ENCODE measurements at regions not wholly inside any gene's neighbourhood (a gene's known extent, or its start where the extent isn't known, plus 50 kb on each side); places are given as distances from the start of the nearest gene placed in this dataset.

DNA sequence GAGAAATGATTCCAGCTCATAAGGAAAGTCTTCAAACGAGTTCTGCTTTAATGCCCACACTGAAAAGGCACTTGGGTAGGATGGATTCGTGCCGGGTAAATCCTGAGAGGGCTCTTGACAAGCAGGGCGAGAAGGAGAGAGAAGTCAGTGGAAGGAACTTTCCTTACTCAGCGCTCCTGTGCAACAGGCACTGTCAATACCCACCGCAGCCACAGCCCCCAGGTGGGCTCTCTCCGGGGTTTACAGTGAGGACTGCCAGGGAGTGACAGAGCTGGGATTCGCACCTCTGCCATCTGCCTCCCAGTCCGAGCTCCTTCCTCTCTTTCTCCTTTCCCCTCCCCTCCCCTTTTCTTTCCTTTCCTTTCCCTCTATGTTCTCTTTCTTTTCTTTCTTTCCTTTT lies 118.7 kb downstream of the BEGAIN start:
- ChIA-PET POLR2A (no interaction called here), CTCF (interaction anchor here (1.3 kb wide), 1 partner anchor 83 kb away, joined by 3 read pairs; no protein-coding TSS in a partner anchor)
- TF ChIP-seq NFRKB (IDR thresholded peaks at IDR 0.05) (no peak), HDGF (IDR thresholded peaks at IDR 0.05; ENCODE audit: borderline replicate concordance) (no peak), ELF4 (IDR thresholded peaks at IDR 0.05) (no peak), SUZ12 (IDR thresholded peaks at IDR 0.05) (no peak), ARNT (IDR thresholded peaks at IDR 0.05) (no peak), ZNF384 (IDR thresholded peaks at IDR 0.05) (no peak), SP1 (IDR thresholded peaks at IDR 0.05) (no peak), FOXM1 (IDR thresholded peaks at IDR 0.05; ENCODE audit: borderline replicate concordance) (no peak), BHLHE40 (IDR thresholded peaks at IDR 0.05; ENCODE audit: borderline replicate concordance) (no peak), L3MBTL2 (conservative IDR thresholded peaks at IDR 0.05) (no peak), LEF1 (IDR thresholded peaks at IDR 0.05; ENCODE audit: borderline replicate concordance) (no peak), FOXK2 (IDR thresholded peaks at IDR 0.05) (no peak), TARDBP (IDR thresholded peaks at IDR 0.05) (no peak), CTBP1 (IDR thresholded peaks at IDR 0.05; ENCODE audit: borderline replicate concordance) (no peak), FOXA1 (IDR thresholded peaks at IDR 0.05) (no peak)
- TF ChIP-seq, protein P1, sequence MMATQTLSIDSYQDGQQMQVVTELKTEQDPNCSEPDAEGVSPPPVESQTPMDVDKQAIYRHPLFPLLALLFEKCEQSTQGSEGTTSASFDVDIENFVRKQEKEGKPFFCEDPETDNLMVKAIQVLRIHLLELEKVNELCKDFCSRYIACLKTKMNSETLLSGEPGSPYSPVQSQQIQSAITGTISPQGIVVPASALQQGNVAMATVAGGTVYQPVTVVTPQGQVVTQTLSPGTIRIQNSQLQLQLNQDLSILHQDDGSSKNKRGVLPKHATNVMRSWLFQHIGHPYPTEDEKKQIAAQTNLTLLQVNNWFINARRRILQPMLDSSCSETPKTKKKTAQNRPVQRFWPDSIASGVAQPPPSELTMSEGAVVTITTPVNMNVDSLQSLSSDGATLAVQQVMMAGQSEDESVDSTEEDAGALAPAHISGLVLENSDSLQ (IDR thresholded peaks at IDR 0.05): no peak
- DNase-seq (ENCODE audit: extremely low spot score): no peak

DNA sequence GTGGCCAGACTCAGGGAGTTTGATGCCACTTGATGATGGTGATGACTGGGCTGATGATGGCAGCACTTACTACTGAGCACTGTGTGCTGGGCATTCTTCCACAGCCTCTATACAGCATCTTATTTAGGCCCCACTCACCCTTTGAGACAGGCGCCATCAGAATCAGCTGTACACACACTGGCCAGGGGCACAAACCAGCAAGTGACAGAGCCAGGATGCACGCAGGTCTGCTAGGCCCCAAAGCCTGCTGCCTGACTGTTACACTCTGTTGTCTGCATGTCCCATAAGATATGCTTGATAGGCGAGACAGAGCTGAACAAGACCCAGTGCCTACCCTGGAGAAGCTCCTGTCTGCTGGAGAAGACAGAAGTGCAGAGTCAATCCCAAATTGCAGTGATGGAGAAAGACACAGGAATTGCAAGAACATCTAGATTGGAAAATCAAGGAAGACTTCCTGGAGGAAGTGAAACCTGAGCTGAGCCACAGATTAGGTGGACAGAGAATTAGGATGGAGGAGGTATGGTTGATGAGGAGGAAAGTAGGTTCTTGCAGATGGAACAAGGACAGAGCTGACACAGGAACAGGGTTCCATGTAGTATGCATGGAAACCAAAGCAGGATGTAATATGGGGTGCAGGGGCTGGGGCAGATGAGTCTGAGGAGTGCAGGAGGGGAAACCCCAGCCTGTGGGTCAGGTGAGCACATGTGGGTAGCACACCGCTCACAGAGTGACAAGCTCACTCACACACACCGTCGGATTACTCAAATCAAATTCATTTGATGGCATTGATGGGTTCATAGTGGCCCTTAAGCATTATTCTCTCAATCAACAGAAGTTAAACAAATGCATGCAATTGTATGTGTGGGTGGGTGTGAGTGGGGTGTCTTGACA lies 117.3 kb downstream of the BEGAIN start:
- TF ChIP-seq L3MBTL2 (conservative IDR thresholded peaks at IDR 0.05): no peak
- no peak for TF ChIP-seq SUZ12 (IDR thresholded peaks at IDR 0.05)
- TF ChIP-seq, protein P1 (IDR thresholded peaks at IDR 0.05): no peak
- TF ChIP-seq HDGF (IDR thresholded peaks at IDR 0.05; ENCODE audit: borderline replicate concordance): no peak
- no peak for TF ChIP-seq TARDBP (IDR thresholded peaks at IDR 0.05)
- TF ChIP-seq BHLHE40 (IDR thresholded peaks at IDR 0.05; ENCODE audit: borderline replicate concordance): no peak
- no peak for TF ChIP-seq FOXK2 (IDR thresholded peaks at IDR 0.05)
- no peak for TF ChIP-seq FOXA1 (IDR thresholded peaks at IDR 0.05)
- TF ChIP-seq FOXM1 (IDR thresholded peaks at IDR 0.05; ENCODE audit: borderline replicate concordance): no peak
- CTCF ChIA-PET: interaction anchor here (0.6 to 1.4 kb wide), 4 partner anchors 8 to 166 kb away, joined by 3 to 4 read pairs (median 4); no protein-coding TSS in a partner anchor
- POLR2A ChIA-PET: no interaction called here
- no peak for DNase-seq (ENCODE audit: extremely low spot score)

DNA sequence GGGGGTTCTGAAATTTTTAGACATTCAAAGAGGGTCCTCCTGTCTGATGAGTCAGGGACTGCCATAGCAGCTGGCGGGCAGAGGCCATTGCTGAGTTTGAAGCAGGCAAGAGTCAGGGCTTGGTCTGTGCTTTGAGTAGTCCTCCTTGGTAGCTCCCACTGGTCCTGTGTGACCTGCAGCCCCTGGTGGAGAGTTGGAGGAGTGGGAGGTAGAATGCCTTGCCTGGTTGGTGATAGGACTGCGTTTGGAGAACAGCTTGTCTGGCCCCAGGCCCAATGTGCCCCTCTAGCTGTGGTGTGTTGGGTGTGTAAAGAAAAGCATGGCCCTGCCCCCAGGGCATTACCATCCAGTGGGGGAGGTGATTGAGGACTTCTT lies 116.7 kb downstream of the BEGAIN start:
- ChIA-PET CTCF (interaction anchor here (0.6 to 1.4 kb wide), 4 partner anchors 14 to 165 kb away, joined by 3 to 4 read pairs (median 4); no protein-coding TSS in a partner anchor), POLR2A (no interaction called here)
- DNase-seq (ENCODE audit: extremely low spot score): no peak

DNA sequence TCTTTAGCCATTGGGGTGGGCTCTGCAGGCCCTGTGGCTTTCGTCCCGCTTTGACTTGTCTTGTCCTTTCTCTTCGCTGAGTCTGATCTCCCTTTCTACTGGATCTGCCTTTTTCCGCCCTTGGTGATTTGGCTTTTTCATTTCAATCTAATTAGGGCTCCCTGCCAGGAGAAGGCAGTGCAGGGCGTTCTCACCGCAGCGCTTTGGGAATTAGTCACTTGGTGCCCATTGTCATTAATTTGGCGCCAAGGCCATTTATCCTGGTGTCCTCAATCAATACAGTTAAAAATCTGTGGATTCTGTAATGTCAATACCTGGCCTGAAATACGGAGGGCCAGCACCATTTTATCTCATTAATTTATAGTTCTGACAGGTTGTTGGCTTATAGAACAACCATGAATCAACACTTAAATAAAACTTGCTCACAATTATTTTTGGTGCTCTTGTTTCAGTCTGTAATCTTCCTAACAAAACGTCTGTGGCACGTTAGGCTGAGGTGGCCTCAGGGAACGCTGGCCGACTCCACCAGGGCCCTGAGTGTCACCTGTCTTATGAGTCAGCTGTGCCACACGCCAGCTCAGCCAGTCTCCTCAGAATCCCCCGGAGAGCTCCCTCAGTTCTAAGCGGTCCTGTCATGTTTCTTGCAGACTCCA lies 115.7 kb downstream of the BEGAIN start:
- TF ChIP-seq, protein P1 (IDR thresholded peaks at IDR 0.05): 0 out of 2 replicates have a peak, but pooled peaks have one; percentile 9
- TF ChIP-seq HDGF (IDR thresholded peaks at IDR 0.05; ENCODE audit: borderline replicate concordance): no peak
- CTCF ChIA-PET: interaction anchor here (0.6 kb wide), 1 partner anchor 53 kb away, joined by 4 read pairs; no protein-coding TSS in a partner anchor
- no peak for DNase-seq (ENCODE audit: extremely low spot score)
- POLR2A ChIA-PET: no interaction called here

More for the DNA sequence above, 116.7 kb downstream of the BEGAIN start:
- no peak for TF ChIP-seq TARDBP (IDR thresholded peaks at IDR 0.05)
- no peak for TF ChIP-seq ELF4 (IDR thresholded peaks at IDR 0.05)
- no peak for TF ChIP-seq HDGF (IDR thresholded peaks at IDR 0.05; ENCODE audit: borderline replicate concordance)
- TF ChIP-seq, protein P1 (IDR thresholded peaks at IDR 0.05): no peak
- no peak for TF ChIP-seq BHLHE40 (IDR thresholded peaks at IDR 0.05; ENCODE audit: borderline replicate concordance)
- no peak for TF ChIP-seq CTBP1 (IDR thresholded peaks at IDR 0.05; ENCODE audit: borderline replicate concordance)

DNA sequence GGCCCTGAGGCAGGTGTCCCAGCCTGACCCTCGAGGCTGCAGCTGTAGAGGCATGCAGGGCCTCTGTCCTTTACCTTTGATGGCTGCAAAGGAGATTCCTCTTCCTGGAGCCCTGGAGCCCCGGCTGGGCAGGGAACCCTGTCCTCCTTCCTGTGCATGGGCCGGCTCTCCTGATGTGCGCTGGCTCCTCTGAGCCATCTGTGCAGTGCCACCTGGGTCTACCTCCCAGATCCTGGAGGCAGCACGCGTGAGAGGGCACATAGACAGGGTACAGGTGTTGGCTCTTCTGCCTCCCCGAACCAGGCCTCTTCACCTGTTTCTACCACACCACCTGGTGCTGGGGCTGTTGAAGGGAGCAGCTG lies 115.1 kb downstream of the BEGAIN start:
- ChIA-PET POLR2A (no interaction called here), CTCF (interaction anchor here (0.6 kb wide), 1 partner anchor 54 kb away, joined by 4 read pairs; no protein-coding TSS in a partner anchor)

More for the DNA sequence above, 115.1 kb downstream of the BEGAIN start:
- DNase-seq (ENCODE audit: extremely low spot score): no peak
- TF ChIP-seq FOXK2 (IDR thresholded peaks at IDR 0.05) (no peak), HDGF (IDR thresholded peaks at IDR 0.05; ENCODE audit: borderline replicate concordance) (no peak), ARNT (IDR thresholded peaks at IDR 0.05) (no peak), BHLHE40 (IDR thresholded peaks at IDR 0.05; ENCODE audit: borderline replicate concordance) (no peak), CTBP1 (IDR thresholded peaks at IDR 0.05; ENCODE audit: borderline replicate concordance) (no peak), ZNF384 (IDR thresholded peaks at IDR 0.05) (no peak), SUZ12 (IDR thresholded peaks at IDR 0.05) (no peak), ELF4 (IDR thresholded peaks at IDR 0.05) (no peak), LEF1 (IDR thresholded peaks at IDR 0.05; ENCODE audit: borderline replicate concordance) (no peak), NFRKB (IDR thresholded peaks at IDR 0.05) (no peak), SP1 (IDR thresholded peaks at IDR 0.05) (no peak), L3MBTL2 (conservative IDR thresholded peaks at IDR 0.05) (no peak), FOXM1 (IDR thresholded peaks at IDR 0.05; ENCODE audit: borderline replicate concordance) (no peak), FOXA1 (IDR thresholded peaks at IDR 0.05) (no peak), TARDBP (IDR thresholded peaks at IDR 0.05) (no peak)
- TF ChIP-seq, protein P1 (IDR thresholded peaks at IDR 0.05): no peak

Data from HEK293T (cell line).